GM12891 (cell line): ENCODE measurements at regions not wholly inside any gene's neighbourhood (a gene's known extent, or its start where the extent isn't known, plus 50 kb on each side); places are given as distances from the start of the nearest gene placed in this dataset.

Experiments used
- PAX5 ChIP-seq: IDR thresholded peaks from 2 replicates; pipeline ENCODE4 v1.6.1; 2011; ENCODE audit warnings: low read length, moderate library complexity, mild to moderate bottlenecking; ENCODE audit not compliant: insufficient read depth, severe bottlenecking
- POLR2A ChIP-seq: IDR thresholded peaks from 2 replicates; pipeline ENCODE4 v1.6.1; 2011; ENCODE audit warnings: low read depth, low read length, control low read depth
- POLR2AphosphoS5 ChIP-seq: IDR thresholded peaks from 2 replicates; pipeline ENCODE4 v1.6.1; 2011; ENCODE audit warnings: low read depth, low read length, control low read depth
- POU2F2 ChIP-seq: IDR thresholded peaks from 2 replicates; pipeline ENCODE4 v1.6.1; 2011; ENCODE audit warnings: low read depth, mild to moderate bottlenecking, control low read depth, low read length, moderate library complexity
- SPI1 ChIP-seq: IDR thresholded peaks from 2 replicates; pipeline ENCODE4 v1.6.1; 2011; ENCODE audit warnings: low read depth, low read length, control low read depth
- TAF1 ChIP-seq: IDR thresholded peaks from 2 replicates; pipeline ENCODE4 v1.6.1; 2011; ENCODE audit warnings: low read depth, low read length, control low read depth

GRCh38 chr11:19404787-19405186, 164.0 kb upstream of the E2F8 start:
- TF ChIP-seq POLR2AphosphoS5 = no peak
- no peak for TF ChIP-seq POLR2A
- TF ChIP-seq TAF1 = no peak
- TF ChIP-seq SPI1 = no peak
- no peak for TF ChIP-seq POU2F2
- TF ChIP-seq PAX5 = no peak
